GM13976 (cell line): ENCODE measurements at regions not wholly inside any gene's neighbourhood (a gene's known extent, or its start where the extent isn't known, plus 50 kb on each side); places are given as distances from the start of the nearest gene placed in this dataset.

Experiments
- DNase-seq: peaks from one replicate; pipeline ENCODE4 v3.0.0; 2012; ENCODE audit warnings: low spot score
- CTCF ChIP-seq: IDR thresholded peaks from 2 replicates; pipeline ENCODE4 v1.5.1; 2012; ENCODE audit warnings: borderline replicate concordance, mild to moderate bottlenecking; ENCODE audit not compliant: insufficient read depth; ENCODE audit errors: extremely low read depth, missing control alignments, control extremely low read depth
- in situ Hi-C: fragments of 300-500 bp; cut with MboI; formaldehyde crosslinking; loops from one replicate; pipeline ENCODE4 v1.12.0; 2022; ENCODE audit warnings: low sequenced_read_pairs, mixed read lengths, inconsistent platforms; ENCODE audit not compliant: unreplicated experiment

- in situ Hi-C loops, result no loop called here
- no peak for DNase-seq
- TF ChIP-seq CTCF, result no peak
Measured at GRCh38 chr5:167254132-167254531, 1037.3 kb upstream of the WWC1 start.

GRCh38 chr5:167255926-167256325 lies 1035.5 kb upstream of the WWC1 start:
- no peak for TF ChIP-seq CTCF
- in situ Hi-C loops, result no loop called here
- no peak for DNase-seq

GRCh38 chr5:167259806-167260205 lies 1031.6 kb upstream of the WWC1 start:
- in situ Hi-C loops, result no loop called here
- TF ChIP-seq CTCF, result no peak
- no peak for DNase-seq

- no peak for TF ChIP-seq CTCF
- in situ Hi-C loops, result no loop called here
- no peak for DNase-seq
Measured at GRCh38 chr5:167261309-167262100, 1029.9 kb upstream of the WWC1 start.

GRCh38 chr5:167263185-167263584 lies 1028.3 kb upstream of the WWC1 start:
- TF ChIP-seq CTCF, result no peak
- in situ Hi-C loops, result no loop called here
- no peak for DNase-seq

- DNase-seq, result no peak
- no peak for TF ChIP-seq CTCF
- in situ Hi-C loops, result no loop called here
Measured at GRCh38 chr5:167264348-167264747, 1027.1 kb upstream of the WWC1 start.
